ENCODE measurements at regions not wholly inside any gene's neighbourhood (a gene's known extent, or its start where the extent isn't known, plus 50 kb on each side); places are given as distances from the start of the nearest gene placed in this dataset.
"Not testable (repeated sequence)": the region's sequence is repeated elsewhere in the genome, so short reads cannot be mapped to it uniquely, and the experiment has no call there.

- no peak for TF ChIP-seq CTCF (conservative IDR thresholded peaks at IDR 0.05; ENCODE audit: low read depth)
- ChIA-PET POLR2A (ENCODE audit: low non-redundant PET) (no interaction called here), CTCF (interaction anchor here (0.7 kb wide), 1 partner anchor 89 kb away, joined by 3 read pairs; no protein-coding TSS in a partner anchor)
- DNase-seq (ENCODE audit: low spot score), result no peak
- no peak overlapping the region for H3K27ac ChIP-seq
Observed at GRCh38 chr3:186451371-186451770, 89.3 kb upstream of the DGKG start.

GRCh38 chr3:186444974-186445373, 82.9 kb upstream of the DGKG start:
- no peak overlapping the region for H3K27ac ChIP-seq
- TF ChIP-seq CTCF (conservative IDR thresholded peaks at IDR 0.05; ENCODE audit: low read depth), result no peak
- POLR2A ChIA-PET (ENCODE audit: low non-redundant PET), result no interaction called here
- no peak for DNase-seq (ENCODE audit: low spot score)
- CTCF ChIA-PET, result no interaction called here

GRCh38 chr3:186444288-186444687, 82.3 kb upstream of the DGKG start:
- ChIA-PET POLR2A (ENCODE audit: low non-redundant PET) (no interaction called here), CTCF (no interaction called here)
- no peak for DNase-seq (ENCODE audit: low spot score)
- no peak for TF ChIP-seq CTCF (conservative IDR thresholded peaks at IDR 0.05; ENCODE audit: low read depth)
- no peak overlapping the region for H3K27ac ChIP-seq

- H3K27ac ChIP-seq; CTCF ChIA-PET; DNase-seq (ENCODE audit: low spot score); POLR2A ChIA-PET (ENCODE audit: low non-redundant PET): not testable (repeated sequence)
Observed at GRCh38 chr3:186442979-186443378, 80.9 kb upstream of the DGKG start.

GRCh38 chr3:186442162-186442561, 80.1 kb upstream of the DGKG start:
- CTCF ChIA-PET, result no interaction called here
- POLR2A ChIA-PET (ENCODE audit: low non-redundant PET), result no interaction called here
- H3K27ac ChIP-seq, result no peak overlapping the region
- TF ChIP-seq CTCF (conservative IDR thresholded peaks at IDR 0.05; ENCODE audit: low read depth), result no peak
- no peak for DNase-seq (ENCODE audit: low spot score)

- no peak overlapping the region for H3K27ac ChIP-seq
- DNase-seq (ENCODE audit: low spot score), result no peak
- POLR2A ChIA-PET (ENCODE audit: low non-redundant PET), result no interaction called here
- no peak for TF ChIP-seq CTCF (conservative IDR thresholded peaks at IDR 0.05; ENCODE audit: low read depth)
- CTCF ChIA-PET, result no interaction called here
Observed at GRCh38 chr3:186440891-186441290, 78.9 kb upstream of the DGKG start.

- ChIA-PET POLR2A (ENCODE audit: low non-redundant PET) (no interaction called here), CTCF (no interaction called here)
- no peak for TF ChIP-seq CTCF (conservative IDR thresholded peaks at IDR 0.05; ENCODE audit: low read depth)
- no peak for DNase-seq (ENCODE audit: low spot score)
- no peak overlapping the region for H3K27ac ChIP-seq
Observed at GRCh38 chr3:186439725-186440124, 77.7 kb upstream of the DGKG start.

- H3K27ac ChIP-seq; POLR2A ChIA-PET (ENCODE audit: low non-redundant PET); CTCF ChIA-PET; DNase-seq (ENCODE audit: low spot score): not testable (repeated sequence)
Observed at GRCh38 chr3:186435332-186435731, 73.3 kb upstream of the DGKG start.

Data from RWPE1 (cell line).